Esophagus squamous epithelium (tissue), 4 donors: ENCODE measurements at regions not wholly inside any gene's neighbourhood (a gene's known extent, or its start where the extent isn't known, plus 50 kb on each side); places are given as distances from the start of the nearest gene placed in this dataset.

Source experiments
- CTCF ChIP-seq, 6 experiments: fragments of 450-650 bp in 4 of 6; fragments of 200-600 bp in 2 of 6; sonication (generic) in 2 of 6; IDR thresholded peaks; one replicate each; pipeline ENCODE4 v1.5.1; 2016 to 2019; ENCODE audit warnings: antibody characterized with exemption in 6 of 6, mild to moderate bottlenecking in 4 of 6, moderate library complexity in 4 of 6
- POLR2A ChIP-seq, 4 donors: fragments of 450-650 bp; IDR thresholded peaks; one replicate each; pipeline ENCODE4 v1.6.1; 2017; ENCODE audit warnings: antibody characterized with exemption in 4 of 4, mild to moderate bottlenecking in 4 of 4, moderate library complexity in 3 of 4

GRCh38 chr7:110296321-110296720 is 794.6 kb upstream of the LRRN3 start:
- TF ChIP-seq CTCF (IDR thresholded peaks at IDR 0.05): no peak
- TF ChIP-seq POLR2A (IDR thresholded peaks at IDR 0.05): no peak
